Hepatocyte (in vitro differentiated cells): ENCODE measurements at regions not wholly inside any gene's neighbourhood (a gene's known extent, or its start where the extent isn't known, plus 50 kb on each side); places are given as distances from the start of the nearest gene placed in this dataset.
"Not testable (repeated sequence)": the region's sequence is repeated elsewhere in the genome, so short reads cannot be mapped to it uniquely, and the experiment has no call there.

ENCODE experiments used
- DNase-seq: peaks from one replicate; pipeline ENCODE4 v3.0.0-alpha.2; 2016; ENCODE audit warnings: low spot score
- H2AFZ ChIP-seq: fragments of 200-600 bp; sonication (generic); 2 replicates; pipeline ENCODE4 v1.6.0; 2016; ENCODE audit warnings: antibody characterized with exemption, mild to moderate bottlenecking
- H3K27ac ChIP-seq: fragments of 200-600 bp; sonication (generic); 2 replicates; pipeline ENCODE4 v1.5.1; 2016; ENCODE audit warnings: mild to moderate bottlenecking
- H3K27me3 ChIP-seq: fragments of 200-600 bp; sonication (generic); 2 replicates; pipeline ENCODE4 v1.6.1; 2016
- H3K36me3 ChIP-seq: fragments of 200-600 bp; sonication (generic); replicated peaks from 2 replicates; pipeline ENCODE4 v1.5.1; 2016; ENCODE audit warnings: low read depth; ENCODE audit not compliant: insufficient read depth
- H3K4me1 ChIP-seq: fragments of 200-600 bp; sonication (generic); 2 replicates; pipeline ENCODE4 v1.5.1; 2016; ENCODE audit warnings: mild to moderate bottlenecking, moderate library complexity; ENCODE audit not compliant: insufficient read depth
- H3K4me2 ChIP-seq: fragments of 200-600 bp; sonication (generic); 2 replicates; pipeline ENCODE4 v1.6.0; 2016
- H3K4me3 ChIP-seq: fragments of 200-600 bp; sonication (generic); 2 replicates; pipeline ENCODE4 v1.5.1; 2016; ENCODE audit warnings: mild to moderate bottlenecking
- H3K79me2 ChIP-seq: fragments of 200-600 bp; sonication (generic); 2 replicates; pipeline ENCODE4 v1.6.0; 2017; ENCODE audit warnings: mild to moderate bottlenecking
- H3K9me2 ChIP-seq: fragments of 200-600 bp; sonication (generic); replicated peaks from 2 replicates; pipeline ENCODE4 v1.6.0; 2017; ENCODE audit warnings: mild to moderate bottlenecking; ENCODE audit not compliant: insufficient read depth
- H3K9me3 ChIP-seq: fragments of 200-600 bp; sonication (generic); 2 replicates; pipeline ENCODE4 v1.5.1; 2016; ENCODE audit warnings: low read depth, mild to moderate bottlenecking
- H4K20me1 ChIP-seq: fragments of 200-600 bp; sonication (generic); 2 replicates; pipeline ENCODE4 v1.6.0; 2016; ENCODE audit warnings: mild to moderate bottlenecking; ENCODE audit not compliant: insufficient read depth, poor library complexity, severe bottlenecking
- EZH2 ChIP-seq: fragments of 200-600 bp; sonication (generic); IDR thresholded peaks from 2 replicates; pipeline ENCODE4 v1.6.1; 2016; ENCODE audit warnings: antibody characterized with exemption, mild to moderate bottlenecking, borderline replicate concordance
- EZH2phosphoT487 ChIP-seq: fragments of 200-600 bp; sonication (generic); IDR thresholded peaks from one replicate; pipeline ENCODE4 v1.6.1; 2018; ENCODE audit warnings: antibody characterized with exemption, mild to moderate bottlenecking, low read depth, moderate library complexity; ENCODE audit not compliant: unreplicated experiment, severe bottlenecking
- WGBS: methylation state at CpG from one replicate; pipeline ENCODE4 v1.1.6; 2016; ENCODE audit warnings: low lambda C conversion rate; ENCODE audit errors: missing lambda C conversion rate; 5-methylcytosine and 5-hydroxymethylcytosine counted together
- TF ChIP-seq, protein P1 (sequence below): fragments of 200-600 bp; sonication (generic); IDR thresholded peaks from 2 replicates; pipeline ENCODE4 v1.5.1; 2016; ENCODE audit warnings: antibody characterized with exemption, mild to moderate bottlenecking; ENCODE audit not compliant: poor library complexity

DNA sequence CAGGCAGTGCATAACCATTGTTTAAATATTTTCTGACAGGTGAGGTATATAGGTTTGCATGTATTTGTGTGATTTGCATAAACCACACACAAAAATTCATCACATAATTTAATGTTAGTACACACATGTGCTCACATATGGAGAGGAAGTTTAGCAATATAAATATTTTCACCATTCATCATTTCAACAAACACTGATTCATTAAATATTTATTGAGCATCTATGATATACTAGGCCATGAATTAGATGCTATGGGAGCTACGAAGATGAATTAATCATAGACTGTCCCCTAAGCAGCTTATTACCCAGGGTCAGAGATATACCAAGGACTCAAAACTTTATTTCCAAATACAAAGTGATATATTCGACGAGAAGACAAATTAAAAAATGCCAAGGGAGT, 311.6 kb upstream of the PIK3C3 start:
- Histone ChIP-seq H4K20me1 (no peaks in the 10 kb centered on the region), H3K4me3 (no peak overlapping the region), H3K27me3 (no peaks in the 10 kb centered on the region), H3K79me2 (no peaks in the 10 kb centered on the region), H2AFZ (no peak overlapping the region), H3K36me3 (no peaks in the 10 kb centered on the region), H3K4me1 (no peaks in the 10 kb centered on the region), H3K27ac (no peak overlapping the region), H3K4me2 (no peak overlapping the region), H3K9me3 (no peaks in the 10 kb centered on the region), H3K9me2 (no peaks in the 10 kb centered on the region)
- 94% methylated on average over 3 of the region's 3 CpGs for WGBS
- TF ChIP-seq EZH2, result no peak
- DNase-seq, result no peak

DNA sequence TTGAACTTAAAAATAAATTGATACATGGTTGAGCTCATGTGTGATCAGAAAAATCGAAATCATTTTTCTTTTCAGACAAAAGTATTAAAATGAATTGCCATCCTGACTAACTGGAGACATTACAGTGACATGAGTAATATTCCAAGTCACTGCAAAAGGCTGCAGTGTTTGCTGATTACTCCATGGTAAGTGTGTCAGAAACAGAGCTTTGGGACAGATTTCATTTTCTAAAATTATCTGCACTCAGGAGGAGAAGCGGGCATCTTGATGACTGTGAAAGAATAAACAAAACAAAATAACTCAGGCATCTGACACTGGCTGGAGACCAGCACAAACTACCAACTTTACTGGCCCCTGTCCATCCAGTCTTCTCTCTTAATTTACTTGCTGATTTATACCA, 312.3 kb upstream of the PIK3C3 start:
- H2AFZ ChIP-seq, result no peak overlapping the region
- H3K4me3 ChIP-seq, result no peak overlapping the region
- no peak overlapping the region for H3K27ac ChIP-seq
- no peaks in the 10 kb centered on the region for H3K27me3 ChIP-seq
- no peaks in the 10 kb centered on the region for H4K20me1 ChIP-seq
- no peak overlapping the region for H3K4me2 ChIP-seq
- H3K79me2 ChIP-seq, result no peaks in the 10 kb centered on the region
- no peaks in the 10 kb centered on the region for H3K36me3 ChIP-seq
- H3K4me1 ChIP-seq, result no peaks in the 10 kb centered on the region
- WGBS, result 77% methylated on average over 2 of the region's 2 CpGs
- H3K9me2 ChIP-seq, result no peaks in the 10 kb centered on the region
- no peak for TF ChIP-seq EZH2
- no peak for TF ChIP-seq EZH2phosphoT487
- TF ChIP-seq, protein P1, sequence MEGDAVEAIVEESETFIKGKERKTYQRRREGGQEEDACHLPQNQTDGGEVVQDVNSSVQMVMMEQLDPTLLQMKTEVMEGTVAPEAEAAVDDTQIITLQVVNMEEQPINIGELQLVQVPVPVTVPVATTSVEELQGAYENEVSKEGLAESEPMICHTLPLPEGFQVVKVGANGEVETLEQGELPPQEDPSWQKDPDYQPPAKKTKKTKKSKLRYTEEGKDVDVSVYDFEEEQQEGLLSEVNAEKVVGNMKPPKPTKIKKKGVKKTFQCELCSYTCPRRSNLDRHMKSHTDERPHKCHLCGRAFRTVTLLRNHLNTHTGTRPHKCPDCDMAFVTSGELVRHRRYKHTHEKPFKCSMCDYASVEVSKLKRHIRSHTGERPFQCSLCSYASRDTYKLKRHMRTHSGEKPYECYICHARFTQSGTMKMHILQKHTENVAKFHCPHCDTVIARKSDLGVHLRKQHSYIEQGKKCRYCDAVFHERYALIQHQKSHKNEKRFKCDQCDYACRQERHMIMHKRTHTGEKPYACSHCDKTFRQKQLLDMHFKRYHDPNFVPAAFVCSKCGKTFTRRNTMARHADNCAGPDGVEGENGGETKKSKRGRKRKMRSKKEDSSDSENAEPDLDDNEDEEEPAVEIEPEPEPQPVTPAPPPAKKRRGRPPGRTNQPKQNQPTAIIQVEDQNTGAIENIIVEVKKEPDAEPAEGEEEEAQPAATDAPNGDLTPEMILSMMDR, result no peak
- no peak for DNase-seq
- H3K9me3 ChIP-seq, result no peaks in the 10 kb centered on the region

DNA sequence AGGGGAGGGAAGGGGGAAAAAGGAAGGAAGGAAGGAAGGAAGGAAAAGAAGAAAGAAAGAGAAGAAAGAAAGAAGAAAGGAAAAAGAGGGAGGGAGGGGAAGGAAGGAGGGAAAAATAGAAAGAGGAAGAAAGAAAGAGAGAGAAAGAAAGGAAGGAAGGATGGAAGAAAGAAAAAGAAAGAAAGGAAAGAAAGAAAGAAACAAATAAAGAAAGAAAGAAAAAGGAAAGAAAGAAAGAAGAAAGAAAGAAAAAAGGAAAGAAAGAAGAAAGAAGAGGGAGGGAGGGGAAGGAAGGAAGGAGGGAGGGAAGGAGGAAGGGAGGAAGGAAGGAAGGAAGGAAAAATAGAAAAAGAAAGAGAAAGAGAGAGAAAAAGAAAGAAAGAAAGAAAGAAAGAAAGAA, 315.8 kb upstream of the PIK3C3 start:
- Histone ChIP-seq H3K27me3 (no peaks in the 10 kb centered on the region), H3K9me3 (no peaks in the 10 kb centered on the region), H3K4me3 (no peak overlapping the region), H3K36me3 (no peaks in the 10 kb centered on the region), H3K9me2 (no peaks in the 10 kb centered on the region), H3K27ac (no peak overlapping the region), H3K79me2 (no peaks in the 10 kb centered on the region), H3K4me1 (no peaks in the 10 kb centered on the region), H2AFZ (no peak overlapping the region), H4K20me1 (no peaks in the 10 kb centered on the region), H3K4me2 (no peak overlapping the region)
- TF ChIP-seq EZH2, result no peak
- TF ChIP-seq, protein P1, result no peak
- TF ChIP-seq EZH2phosphoT487, result no peak
- DNase-seq, result no peak

DNA sequence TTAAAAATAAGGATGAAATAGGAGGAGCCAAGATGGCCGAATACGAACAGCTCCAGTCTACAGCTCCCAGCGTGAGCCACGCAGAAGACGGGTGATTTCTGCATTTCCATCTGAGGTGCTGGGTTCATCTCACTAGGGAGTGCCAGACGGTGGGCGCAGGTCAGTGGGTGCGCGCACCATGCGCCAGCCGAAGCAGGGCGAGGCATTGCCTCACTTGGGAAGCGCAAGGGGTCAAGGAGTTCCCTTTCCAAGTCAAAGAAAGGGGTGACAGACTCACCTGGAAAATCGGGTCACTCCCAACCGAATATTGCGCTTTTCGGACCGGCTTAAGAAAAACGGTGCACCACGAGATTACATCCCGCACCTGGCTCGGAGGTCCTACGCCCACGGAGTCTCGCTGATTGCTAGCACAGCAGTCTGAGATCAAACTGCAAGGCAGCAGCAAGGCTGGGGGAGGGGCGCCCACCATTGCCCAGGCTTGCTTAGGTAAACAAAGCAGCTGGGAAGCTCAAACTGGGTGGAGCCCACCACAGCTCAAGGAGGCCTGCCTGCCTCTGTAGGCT, 323.2 kb upstream of the PIK3C3 start:
- Histone ChIP-seq H3K4me3 (peak overlapping the region; percentile 7), H3K4me2 (peak overlapping the region; percentile 68), H3K27ac (peak overlapping the region; percentile 51), H3K79me2 (peaks cover 12% of the 10 kb centered on the region), H2AFZ (peak overlapping the region; percentile 57)
- not testable (repeated sequence) for H3K9me3 ChIP-seq, H4K20me1 ChIP-seq, DNase-seq, H3K36me3 ChIP-seq, H3K9me2 ChIP-seq, H3K27me3 ChIP-seq, H3K4me1 ChIP-seq
- WGBS, result 62% methylated on average over 26 of the region's 26 CpGs
